ENCODE measurements at regions not wholly inside any gene's neighbourhood (a gene's known extent, or its start where the extent isn't known, plus 50 kb on each side); places are given as distances from the start of the nearest gene placed in this dataset.

DNA sequence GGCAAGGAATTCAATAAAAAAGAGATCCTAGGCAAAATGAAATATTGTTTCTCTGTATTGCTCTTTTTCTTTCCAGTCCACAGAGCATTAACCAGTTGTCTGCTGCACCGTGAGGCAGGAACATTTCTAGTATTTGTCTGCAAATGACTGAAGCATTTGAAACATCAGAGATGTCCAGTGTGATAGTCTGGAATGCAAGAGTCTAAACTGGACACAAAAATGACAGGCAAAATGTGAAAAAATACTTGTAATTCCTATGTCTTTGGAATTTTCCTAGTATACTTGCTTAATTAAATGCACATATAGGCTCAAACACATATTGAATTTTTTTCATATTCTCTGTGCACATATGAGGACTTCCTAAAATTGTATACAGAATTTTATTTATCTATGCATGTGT is 120.5 kb upstream of the SPATS2L start:
- DNase-seq (ENCODE audit: low read depth in 1 of 2, low spot score in 1 of 2), result no peak
- no peak for TF ChIP-seq POLR2AphosphoS5 (IDR thresholded peaks at IDR 0.05; ENCODE audit: low read depth)
- TF ChIP-seq, protein P1, sequence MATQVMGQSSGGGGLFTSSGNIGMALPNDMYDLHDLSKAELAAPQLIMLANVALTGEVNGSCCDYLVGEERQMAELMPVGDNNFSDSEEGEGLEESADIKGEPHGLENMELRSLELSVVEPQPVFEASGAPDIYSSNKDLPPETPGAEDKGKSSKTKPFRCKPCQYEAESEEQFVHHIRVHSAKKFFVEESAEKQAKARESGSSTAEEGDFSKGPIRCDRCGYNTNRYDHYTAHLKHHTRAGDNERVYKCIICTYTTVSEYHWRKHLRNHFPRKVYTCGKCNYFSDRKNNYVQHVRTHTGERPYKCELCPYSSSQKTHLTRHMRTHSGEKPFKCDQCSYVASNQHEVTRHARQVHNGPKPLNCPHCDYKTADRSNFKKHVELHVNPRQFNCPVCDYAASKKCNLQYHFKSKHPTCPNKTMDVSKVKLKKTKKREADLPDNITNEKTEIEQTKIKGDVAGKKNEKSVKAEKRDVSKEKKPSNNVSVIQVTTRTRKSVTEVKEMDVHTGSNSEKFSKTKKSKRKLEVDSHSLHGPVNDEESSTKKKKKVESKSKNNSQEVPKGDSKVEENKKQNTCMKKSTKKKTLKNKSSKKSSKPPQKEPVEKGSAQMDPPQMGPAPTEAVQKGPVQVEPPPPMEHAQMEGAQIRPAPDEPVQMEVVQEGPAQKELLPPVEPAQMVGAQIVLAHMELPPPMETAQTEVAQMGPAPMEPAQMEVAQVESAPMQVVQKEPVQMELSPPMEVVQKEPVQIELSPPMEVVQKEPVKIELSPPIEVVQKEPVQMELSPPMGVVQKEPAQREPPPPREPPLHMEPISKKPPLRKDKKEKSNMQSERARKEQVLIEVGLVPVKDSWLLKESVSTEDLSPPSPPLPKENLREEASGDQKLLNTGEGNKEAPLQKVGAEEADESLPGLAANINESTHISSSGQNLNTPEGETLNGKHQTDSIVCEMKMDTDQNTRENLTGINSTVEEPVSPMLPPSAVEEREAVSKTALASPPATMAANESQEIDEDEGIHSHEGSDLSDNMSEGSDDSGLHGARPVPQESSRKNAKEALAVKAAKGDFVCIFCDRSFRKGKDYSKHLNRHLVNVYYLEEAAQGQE (IDR thresholded peaks at IDR 0.05; ENCODE audit: insufficient replicate concordance, low read depth), result no peak
- TF ChIP-seq, protein P2, sequence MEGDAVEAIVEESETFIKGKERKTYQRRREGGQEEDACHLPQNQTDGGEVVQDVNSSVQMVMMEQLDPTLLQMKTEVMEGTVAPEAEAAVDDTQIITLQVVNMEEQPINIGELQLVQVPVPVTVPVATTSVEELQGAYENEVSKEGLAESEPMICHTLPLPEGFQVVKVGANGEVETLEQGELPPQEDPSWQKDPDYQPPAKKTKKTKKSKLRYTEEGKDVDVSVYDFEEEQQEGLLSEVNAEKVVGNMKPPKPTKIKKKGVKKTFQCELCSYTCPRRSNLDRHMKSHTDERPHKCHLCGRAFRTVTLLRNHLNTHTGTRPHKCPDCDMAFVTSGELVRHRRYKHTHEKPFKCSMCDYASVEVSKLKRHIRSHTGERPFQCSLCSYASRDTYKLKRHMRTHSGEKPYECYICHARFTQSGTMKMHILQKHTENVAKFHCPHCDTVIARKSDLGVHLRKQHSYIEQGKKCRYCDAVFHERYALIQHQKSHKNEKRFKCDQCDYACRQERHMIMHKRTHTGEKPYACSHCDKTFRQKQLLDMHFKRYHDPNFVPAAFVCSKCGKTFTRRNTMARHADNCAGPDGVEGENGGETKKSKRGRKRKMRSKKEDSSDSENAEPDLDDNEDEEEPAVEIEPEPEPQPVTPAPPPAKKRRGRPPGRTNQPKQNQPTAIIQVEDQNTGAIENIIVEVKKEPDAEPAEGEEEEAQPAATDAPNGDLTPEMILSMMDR (IDR thresholded peaks at IDR 0.05; ENCODE audit: insufficient read depth, low read length), result no peak
- no peak for TF ChIP-seq GABPA (IDR thresholded peaks at IDR 0.05; ENCODE audit: low read depth)
- no peak for TF ChIP-seq SPI1 (IDR thresholded peaks at IDR 0.05; ENCODE audit: borderline replicate concordance, low read depth)
- H3K27ac ChIP-seq (replicated peaks), result no peak overlapping the region
- H3K27me3 ChIP-seq (ENCODE audit: insufficient read depth, poor library complexity, severe bottlenecking), result no peaks in the 10 kb centered on the region
- H3K4me3 ChIP-seq (replicated peaks; ENCODE audit: insufficient read depth, low read length), result no peak overlapping the region

DNA sequence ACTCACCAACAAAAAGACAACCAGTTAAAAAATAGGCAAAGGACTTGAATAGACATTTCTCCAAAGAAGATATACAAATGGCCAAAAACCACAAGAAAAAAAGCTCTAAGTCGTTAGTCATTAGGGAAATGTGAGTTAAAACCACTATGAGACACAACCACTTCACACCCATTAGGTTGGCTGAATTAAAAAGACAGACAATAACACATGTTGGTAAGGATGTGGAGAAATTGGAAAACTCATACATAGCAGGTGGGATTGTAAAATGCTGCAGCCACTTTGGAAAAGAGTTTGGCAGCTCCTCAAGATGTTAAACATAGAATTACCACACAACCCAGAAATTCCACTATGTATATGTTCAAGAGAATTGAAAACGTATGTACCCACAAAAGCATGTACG is 117.6 kb upstream of the SPATS2L start:
- TF ChIP-seq SPI1 (IDR thresholded peaks at IDR 0.05; ENCODE audit: borderline replicate concordance, low read depth), result no peak
- TF ChIP-seq, protein P1 (IDR thresholded peaks at IDR 0.05; ENCODE audit: insufficient replicate concordance, low read depth), result no peak
- TF ChIP-seq, protein P2 (IDR thresholded peaks at IDR 0.05; ENCODE audit: insufficient read depth, low read length), result no peak
- TF ChIP-seq POLR2AphosphoS5 (IDR thresholded peaks at IDR 0.05; ENCODE audit: low read depth), result no peak
- TF ChIP-seq GABPA (IDR thresholded peaks at IDR 0.05; ENCODE audit: low read depth), result no peak
- Histone ChIP-seq H3K4me3 (replicated peaks; ENCODE audit: insufficient read depth, low read length) (no peak overlapping the region), H3K27ac (replicated peaks) (no peak overlapping the region), H3K27me3 (ENCODE audit: insufficient read depth, poor library complexity, severe bottlenecking) (no peaks in the 10 kb centered on the region)
- no peak for DNase-seq (ENCODE audit: low read depth in 1 of 2, low spot score in 1 of 2)

DNA sequence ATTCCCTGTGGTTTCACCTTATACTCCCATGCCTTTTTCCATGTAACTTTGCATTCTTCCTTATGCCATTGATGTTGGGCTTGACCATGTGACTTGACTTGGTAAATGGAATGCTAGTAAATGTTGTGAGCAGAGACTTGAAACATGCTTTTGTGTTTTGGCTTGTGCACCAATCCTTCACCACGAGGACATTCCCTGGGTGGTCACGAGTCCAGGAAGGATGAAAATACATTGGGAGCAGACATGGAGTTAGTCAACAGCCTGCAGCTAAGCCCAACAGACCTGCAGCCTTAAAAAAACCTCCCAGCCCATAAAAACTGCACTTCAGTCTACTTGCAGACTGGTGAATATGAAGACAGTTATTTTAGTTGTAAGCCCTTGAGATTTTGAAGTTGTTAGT is 116.5 kb upstream of the SPATS2L start:
- TF ChIP-seq, protein P1 (IDR thresholded peaks at IDR 0.05; ENCODE audit: insufficient replicate concordance, low read depth), result no peak
- TF ChIP-seq, protein P2 (IDR thresholded peaks at IDR 0.05; ENCODE audit: insufficient read depth, low read length), result no peak
- TF ChIP-seq GABPA (IDR thresholded peaks at IDR 0.05; ENCODE audit: low read depth) (no peak), SPI1 (IDR thresholded peaks at IDR 0.05; ENCODE audit: borderline replicate concordance, low read depth) (no peak), POLR2AphosphoS5 (IDR thresholded peaks at IDR 0.05; ENCODE audit: low read depth) (no peak)
- DNase-seq (ENCODE audit: low read depth in 1 of 2, low spot score in 1 of 2), result no peak
- Histone ChIP-seq H3K27me3 (ENCODE audit: insufficient read depth, poor library complexity, severe bottlenecking) (no peaks in the 10 kb centered on the region), H3K27ac (replicated peaks) (no peak overlapping the region), H3K4me3 (replicated peaks; ENCODE audit: insufficient read depth, low read length) (no peak overlapping the region)

Measured in HL-60 (cell line).